Eye (tissue), 1 donor: ENCODE measurements at regions not wholly inside any gene's neighbourhood (a gene's known extent, or its start where the extent isn't known, plus 50 kb on each side); places are given as distances from the start of the nearest gene placed in this dataset.
A peak's percentile ranks its signal among the peaks of the same experiment; 100 is the strongest.
"Not testable (repeated sequence)": the region's sequence is repeated elsewhere in the genome, so short reads cannot be mapped to it uniquely, and the experiment has no call there.

Experiments
- DNase-seq: peaks from one replicate; pipeline ENCODE4 v3.0.0-alpha.2; 2015

DNA sequence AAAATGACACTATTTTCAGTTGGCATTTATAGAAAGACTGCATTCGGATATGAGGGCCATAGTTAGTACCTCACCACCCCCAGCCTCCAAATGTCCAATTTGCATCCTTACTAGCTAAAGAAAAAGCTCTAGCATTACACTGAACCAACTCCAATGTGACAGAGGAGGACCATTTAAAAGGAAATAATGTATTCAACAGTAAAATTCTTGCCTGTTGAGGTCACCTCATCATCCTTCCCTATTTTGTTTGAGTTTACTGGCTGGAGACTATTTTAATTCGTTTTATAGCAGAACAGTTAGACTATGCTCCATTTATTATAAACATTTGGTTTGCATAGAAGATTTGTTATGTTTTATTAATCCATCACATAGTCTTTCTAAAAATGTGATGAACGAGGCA lies 88.2 kb upstream of the PPARGC1A start:
- DNase-seq = no peak

DNA sequence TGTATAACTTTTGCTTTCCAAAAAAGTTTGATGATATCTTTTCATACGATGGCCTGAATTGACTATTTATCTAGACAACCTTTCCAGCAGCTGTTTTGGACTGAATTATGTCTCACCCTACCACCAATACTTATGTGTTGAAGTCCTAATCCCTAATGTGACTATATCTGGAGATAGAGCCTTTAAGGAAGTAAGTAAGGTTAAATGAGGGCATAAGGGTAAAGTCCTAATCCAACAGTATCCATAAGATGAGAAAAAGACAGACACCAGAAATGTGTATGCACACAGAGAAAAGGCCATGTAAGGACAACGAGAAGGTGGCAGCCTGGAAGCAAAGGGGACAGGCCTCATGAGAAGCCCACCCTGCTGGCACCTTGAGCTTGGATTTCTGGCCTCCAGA lies 86.6 kb upstream of the PPARGC1A start:
- DNase-seq = no peak

DNA sequence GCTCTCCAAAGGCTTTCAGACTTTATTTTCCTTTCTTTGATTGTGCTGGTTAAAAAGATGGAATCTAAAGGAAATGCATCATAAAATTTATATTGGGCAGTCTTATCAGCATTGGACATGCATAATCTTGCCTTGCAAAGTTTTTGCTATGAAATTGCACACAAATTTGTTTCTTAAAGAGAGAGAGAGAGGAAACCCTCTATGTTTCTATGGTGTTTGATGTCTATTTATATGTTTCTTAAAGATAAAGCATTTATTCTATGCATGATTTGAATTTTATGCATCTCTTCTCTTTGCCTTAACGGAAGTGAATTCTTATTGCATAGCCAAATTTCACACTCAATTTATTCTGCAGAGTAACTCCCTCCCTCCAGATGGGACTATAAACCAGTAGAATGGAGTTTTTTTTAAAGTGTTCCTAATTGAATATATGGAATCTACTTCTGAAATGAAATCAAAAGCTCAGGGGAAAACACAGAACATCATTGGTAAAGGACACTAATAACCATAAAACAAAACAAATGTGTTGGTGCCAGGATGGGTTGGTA lies 83.5 kb upstream of the PPARGC1A start:
- no peak for DNase-seq

DNA sequence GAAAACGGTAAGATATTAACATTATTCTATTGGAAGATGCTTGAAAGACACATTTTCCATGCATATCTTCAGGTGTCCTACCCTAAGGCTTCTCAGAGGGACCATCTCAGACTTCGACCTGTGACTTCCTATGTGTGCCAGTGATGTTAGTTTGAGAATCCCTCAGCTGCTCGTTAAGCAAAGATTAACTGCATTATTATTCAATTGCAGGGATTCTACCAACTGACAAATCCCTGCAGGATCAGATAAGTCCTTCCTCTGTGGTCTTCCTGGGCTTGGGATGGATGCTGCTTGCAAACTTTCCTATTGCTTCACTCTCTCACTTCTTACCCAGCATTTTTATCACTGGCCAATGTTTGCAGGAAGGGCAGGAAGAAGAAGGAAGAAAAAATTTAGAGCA lies 83.0 kb upstream of the PPARGC1A start:
- DNase-seq = no peak

DNA sequence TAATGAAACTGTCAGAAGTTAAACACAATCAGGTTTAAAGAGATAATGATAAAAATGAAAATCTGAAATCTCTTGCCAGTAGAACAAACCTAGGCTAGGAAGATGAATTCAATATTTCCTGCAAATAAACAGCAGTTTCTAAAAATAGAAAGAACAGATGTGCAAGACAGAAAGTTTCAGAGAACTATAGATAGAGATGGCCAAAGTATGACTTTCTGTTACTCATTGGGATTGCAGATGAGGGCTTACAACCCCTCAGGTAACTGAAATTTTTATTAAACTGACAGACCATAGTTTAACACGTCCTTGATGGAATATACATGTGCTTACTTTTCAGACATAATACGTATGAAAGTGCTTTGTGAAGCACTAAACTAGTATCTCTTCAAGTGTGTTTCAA lies 82.3 kb upstream of the PPARGC1A start:
- no peak for DNase-seq

DNA sequence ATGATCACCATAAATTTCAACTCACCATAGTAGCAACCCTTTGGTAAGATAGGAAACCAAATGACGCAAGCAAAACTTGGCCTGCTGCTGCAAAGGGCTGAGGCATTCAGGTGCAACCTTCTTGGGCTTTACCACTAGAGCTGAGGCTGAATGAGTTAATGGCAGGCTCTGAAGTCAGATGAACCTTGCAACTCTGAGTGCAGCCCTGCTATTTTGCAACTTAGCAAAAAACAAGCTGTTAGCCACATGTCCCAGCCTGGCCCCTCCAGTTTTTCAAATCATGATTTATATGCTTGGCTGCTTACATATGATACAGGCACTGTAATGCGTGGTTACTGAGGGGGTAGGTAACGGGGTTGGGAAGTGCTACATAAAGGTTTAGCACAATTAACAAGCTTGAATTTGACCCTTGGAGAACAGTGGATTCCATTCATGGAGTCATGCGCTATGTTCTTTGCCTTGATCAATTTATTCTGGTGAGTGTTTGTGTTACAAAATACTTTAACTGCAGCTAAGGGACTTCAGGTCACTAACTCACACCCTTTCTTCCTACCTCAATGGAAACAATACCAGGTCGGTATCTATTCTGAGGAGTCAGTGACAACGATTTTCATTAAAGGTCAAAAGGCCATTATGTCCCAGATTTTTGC lies 80.5 kb upstream of the PPARGC1A start:
- DNase-seq = no peak

DNA sequence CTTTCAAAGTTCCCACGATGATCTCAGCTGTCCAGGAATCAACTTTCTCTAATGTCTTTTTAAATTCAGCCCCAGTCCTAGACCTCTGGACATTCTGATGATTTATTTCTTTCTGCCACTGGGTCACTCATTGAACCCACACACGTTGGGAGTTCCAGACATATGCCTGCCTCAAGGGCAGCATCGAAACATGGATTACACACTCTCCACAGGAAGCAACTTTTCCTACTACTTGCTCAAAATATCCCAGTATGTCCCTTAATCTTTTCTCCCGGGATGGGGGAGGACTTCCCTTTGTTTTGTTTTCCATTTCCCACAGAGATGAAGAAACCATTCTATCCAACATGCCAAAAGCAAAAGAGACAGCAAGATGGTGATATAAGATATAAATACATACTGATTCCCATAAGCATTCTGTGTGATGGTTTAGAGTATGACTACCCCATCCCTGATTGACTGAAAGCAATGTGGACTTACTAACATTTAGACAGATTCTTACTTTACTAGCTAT lies 79.8 kb upstream of the PPARGC1A start:
- no peak for DNase-seq

DNA sequence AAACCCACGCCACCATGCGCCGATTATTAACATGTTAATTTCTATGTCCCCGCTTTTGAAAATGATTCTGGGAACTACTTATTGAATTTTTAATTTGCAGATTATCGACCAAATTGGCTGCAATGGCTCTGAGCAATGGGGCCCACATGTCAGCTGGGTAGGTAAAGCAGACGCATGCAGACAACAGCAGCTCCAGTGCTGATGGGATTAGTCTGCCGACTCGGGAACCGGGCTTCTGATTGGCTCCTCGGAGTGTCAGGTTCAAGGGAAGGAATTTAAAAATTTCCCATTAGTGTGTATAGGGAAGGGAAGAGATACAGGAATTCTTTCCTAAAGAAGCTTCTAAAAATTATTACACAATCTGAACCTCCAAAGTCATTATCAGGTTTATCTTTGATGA lies 77.4 kb upstream of the PPARGC1A start:
- no peak for DNase-seq

DNA sequence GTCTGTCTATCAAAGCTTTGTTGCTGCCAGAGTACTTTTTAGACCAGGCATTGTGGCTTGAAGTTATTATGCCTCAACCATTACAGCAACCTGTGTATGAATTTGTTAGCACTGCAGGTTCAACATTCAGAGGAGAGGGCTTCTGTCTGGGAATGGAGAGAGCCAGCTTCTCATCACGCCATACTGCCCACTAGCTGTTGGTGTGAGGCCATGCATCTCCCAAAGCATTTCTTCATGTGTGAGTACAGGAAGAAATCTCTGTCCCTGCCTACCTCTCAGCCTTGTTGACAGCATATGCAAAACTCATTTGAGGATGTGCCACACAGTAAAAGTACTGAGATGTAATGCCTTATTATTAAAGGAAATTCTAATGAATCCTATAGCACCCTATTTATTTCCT lies 76.9 kb upstream of the PPARGC1A start:
- DNase-seq = no peak

DNA sequence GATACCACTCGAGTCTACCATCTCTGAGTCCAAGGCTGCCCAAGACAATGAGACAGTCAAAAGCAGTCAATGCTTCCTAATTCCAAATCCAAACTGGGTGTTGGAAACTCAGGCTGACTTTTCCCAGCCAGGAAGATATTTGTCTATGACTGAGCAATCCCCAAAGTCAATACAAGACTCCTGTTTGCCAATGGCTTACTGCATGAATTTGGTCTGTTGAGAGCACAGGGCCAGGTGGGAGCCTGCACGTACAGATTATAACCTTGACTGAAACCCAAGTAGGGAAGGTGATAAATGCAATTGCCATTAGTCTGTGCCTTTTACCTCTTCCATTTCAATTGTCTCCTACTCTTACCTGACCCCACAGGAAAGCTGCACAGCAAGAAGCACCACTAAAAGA lies 72.6 kb upstream of the PPARGC1A start:
- no peak for DNase-seq

DNA sequence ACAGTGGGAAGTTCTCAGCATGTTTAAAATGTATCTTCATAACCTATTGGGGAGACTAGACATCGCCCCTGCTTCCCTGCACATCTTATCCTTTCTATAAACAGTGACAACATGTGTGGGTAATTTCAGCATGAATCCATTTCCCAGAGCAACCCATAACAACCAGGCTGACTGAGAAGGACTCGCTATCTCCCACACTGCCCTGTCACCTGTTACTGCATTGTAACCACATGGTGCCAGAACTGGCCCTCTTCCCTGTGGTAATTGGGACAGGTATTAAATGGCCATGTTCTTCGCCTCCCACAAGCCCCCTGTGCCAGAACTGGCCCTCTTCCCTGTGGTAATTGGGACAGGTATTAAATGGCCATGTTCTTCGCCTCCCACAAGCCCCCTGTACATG lies 71.5 kb upstream of the PPARGC1A start:
- DNase-seq = not testable (repeated sequence)

DNA sequence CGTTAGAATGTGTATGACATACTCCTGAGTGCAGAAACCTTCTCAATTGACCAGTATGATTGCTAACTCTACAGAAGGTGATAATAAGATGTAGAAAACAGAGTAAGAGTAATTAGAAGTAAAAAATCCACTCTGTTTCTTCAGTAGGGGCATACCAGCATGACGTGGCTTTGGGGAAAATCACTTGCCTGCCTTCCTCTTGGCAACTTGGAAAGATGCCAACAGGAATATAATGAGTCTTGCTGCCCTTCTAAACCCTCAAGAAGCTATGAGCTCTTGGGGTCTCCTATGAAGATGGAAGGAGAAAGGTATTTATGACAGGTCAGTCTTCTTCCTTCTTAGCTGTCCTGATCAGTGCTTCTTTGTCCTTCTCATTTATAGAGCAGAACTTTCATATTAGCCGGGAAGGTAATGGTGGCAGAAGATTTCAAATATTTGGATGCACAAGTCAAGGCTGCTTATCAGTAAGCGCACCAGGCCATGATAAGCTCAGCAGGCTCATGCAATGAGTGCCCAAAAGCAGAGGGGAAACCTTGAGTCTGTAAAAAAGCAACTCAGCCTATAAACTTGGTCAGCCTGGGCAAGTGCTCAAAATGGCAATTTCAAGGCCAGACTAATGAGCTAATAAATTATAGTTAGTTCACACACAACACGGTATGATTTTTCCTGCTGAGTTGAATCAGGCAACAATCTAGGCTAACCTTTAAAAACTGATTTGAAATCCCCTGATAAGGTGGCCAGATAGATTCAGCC lies 69.7 kb upstream of the PPARGC1A start:
- DNase-seq = no peak

DNA sequence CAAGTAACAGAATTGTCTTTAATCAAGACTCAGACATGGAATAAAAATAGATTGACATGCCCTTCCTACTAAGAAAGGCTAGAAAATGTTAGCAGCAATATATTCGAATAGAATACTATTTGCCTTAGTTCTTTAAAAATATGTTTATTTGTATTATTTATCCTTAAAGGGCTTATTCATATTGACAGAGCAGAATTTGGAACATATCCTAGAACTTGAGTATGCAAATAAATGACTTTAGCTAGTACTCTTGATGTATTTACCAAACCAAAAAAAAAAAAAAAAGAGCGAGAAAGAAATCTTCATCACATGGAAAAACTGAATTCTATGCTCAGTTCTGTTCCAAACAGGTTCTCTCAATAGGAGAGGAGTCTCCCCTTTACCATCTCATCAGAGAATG lies 68.9 kb upstream of the PPARGC1A start:
- DNase-seq = no peak

DNA sequence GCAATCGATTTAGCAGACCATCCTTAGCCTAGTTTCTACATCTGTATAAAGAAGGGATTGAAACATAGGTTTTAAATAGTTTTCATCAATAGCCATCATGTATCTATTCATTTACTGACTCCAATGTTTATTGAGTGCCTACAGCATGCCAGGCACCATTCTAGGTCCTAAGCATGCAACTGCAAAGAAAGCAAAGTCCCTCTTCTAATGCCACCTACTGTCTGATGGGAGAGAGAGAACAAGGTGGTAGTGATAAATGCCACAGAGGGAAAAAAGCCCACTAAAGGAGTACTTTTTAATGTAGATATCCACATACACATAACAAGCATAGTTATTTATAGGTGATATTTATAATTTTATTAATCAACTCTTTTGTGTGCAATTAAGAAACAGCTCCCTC lies 67.6 kb upstream of the PPARGC1A start:
- no peak for DNase-seq

DNA sequence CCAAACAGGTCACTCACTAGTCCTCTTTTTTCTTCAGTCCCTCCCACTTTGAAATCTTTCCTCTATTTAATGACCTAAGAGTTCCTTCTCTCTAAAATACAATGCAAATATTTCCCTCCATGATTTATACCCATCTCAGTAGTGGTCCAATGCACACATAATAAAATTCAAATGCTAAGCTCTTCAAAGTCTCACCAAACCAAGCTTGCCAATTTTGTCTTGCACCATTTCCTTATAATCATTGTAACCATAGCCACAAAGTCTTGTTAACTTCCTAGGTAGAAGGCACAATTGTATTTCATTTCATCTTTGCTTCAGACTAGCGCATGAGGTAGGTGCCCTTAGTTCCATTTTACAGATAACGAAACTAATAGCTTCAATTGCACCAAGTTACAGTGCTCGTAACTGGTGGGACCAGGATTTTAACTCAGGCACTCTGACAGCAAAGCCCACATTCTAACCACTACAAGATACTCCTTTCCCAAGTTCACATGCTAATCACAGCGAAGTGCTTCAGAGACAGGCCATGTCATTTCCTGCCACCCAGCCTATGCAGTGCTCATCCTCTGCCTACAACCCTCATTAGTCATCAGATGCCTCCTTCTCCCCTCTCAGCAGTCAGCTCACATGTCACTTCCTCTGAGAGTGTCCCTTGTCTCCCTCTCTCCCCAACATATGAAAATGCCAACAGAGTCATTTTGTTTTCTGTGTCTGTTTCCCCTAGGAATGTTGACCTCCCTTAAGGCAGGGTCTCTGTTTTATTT lies 66.9 kb upstream of the PPARGC1A start:
- DNase-seq = no peak

DNA sequence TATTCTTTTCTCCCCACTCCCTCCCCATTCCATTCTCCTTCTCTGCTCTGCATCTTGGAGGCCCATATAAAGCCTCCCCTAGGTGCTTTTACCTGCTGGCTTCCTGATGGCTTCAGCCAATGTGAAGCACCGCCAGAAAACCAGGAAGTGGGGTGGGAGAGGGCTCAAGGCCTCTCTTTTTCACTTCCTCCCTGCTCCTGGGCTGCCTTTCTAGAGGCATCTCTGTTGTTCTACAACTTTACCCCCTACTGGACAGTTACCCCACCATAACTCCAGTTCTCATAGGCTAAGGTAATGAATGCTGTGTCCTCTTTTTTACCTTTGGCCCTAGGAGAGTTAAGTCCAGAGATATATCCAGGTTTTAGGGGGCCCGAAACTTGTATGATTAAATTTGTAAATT lies 62.4 kb upstream of the PPARGC1A start:
- DNase-seq = no peak

DNA sequence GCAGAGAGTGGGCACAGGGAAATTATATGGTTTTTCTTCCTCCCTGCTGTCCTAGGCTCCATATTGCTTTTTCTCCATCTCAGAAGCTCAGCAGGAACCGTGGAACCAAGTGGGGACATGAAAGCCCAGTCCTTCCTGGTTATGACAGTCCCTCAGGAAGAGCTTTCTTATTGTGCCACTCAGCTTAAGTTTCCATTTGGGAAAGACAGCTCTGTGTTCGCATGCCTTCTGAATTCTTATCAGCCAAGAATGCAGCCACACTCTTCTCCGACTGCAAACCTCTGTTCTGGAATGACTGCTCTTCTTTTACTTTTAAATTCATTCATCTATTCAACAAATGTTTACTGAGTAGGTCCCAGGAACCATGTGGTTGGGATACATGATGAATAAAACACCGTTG lies 58.0 kb upstream of the PPARGC1A start:
- DNase-seq = no peak

DNA sequence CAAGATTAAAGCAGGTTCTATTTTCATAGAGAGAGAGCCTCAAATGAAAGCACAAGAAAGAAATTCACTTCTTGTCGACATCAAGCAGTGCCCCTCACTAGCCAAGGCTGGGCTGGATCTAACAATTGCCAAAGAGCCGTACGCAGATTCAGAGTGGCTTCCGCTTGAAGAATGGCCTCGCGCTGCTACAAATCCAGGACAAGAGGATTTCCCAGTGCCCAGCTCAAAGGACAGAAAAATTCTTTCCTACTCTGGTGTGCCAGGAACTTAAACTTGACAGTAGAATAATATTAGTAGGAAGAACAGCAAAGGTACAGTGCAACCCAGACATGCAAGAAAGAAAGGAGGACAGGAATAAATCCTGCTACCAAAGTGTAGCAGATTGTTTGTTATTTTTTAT lies 56.5 kb upstream of the PPARGC1A start:
- DNase-seq = peak; percentile 37

DNA sequence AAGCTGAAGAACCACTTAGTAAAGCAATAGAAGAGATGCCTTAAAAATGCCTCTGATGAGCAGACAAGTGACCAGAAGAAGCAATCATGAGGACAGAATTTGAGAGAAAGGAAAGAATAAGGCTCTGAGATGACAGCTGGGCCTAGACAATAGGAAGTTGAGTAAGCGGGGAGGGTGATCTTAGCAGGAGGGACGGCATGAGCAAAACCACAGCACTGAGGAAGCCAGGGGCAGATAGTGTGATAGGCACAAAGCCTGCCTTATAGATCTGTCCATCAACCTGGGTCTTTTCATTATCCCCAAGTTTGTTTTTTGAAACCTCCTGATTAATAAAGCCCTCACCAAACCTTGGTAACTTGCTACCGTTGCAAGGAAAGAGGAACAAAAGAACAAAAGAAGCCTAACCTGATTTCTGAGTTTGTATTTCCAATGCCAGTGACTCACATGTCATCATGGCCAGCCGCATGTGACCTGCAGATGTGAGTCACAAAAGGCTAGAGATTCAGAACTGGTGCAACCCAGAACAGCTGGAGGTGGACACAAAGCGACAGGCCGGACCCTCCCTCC lies 55.7 kb upstream of the PPARGC1A start:
- peak; percentile 63 for DNase-seq

DNA sequence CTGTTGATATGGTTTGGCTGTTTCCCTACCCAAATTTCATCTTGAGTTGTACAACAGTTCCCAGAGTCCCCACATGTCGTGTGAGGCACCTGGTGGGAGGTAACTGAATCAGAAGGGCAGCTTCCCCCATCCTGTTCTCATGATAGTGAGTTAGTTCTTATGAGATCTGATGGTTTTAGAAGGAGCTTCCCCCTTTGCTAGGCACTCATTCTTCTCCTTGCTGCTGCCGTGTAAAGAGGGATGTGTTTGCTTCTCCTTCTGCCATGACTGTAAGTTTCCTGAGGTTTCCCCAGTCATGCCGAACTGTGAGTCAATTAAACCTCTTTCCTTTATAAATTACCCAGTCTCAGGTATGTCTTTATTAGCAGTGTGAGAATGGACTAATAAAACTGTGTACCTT lies 54.7 kb upstream of the PPARGC1A start:
- not testable (repeated sequence) for DNase-seq

DNA sequence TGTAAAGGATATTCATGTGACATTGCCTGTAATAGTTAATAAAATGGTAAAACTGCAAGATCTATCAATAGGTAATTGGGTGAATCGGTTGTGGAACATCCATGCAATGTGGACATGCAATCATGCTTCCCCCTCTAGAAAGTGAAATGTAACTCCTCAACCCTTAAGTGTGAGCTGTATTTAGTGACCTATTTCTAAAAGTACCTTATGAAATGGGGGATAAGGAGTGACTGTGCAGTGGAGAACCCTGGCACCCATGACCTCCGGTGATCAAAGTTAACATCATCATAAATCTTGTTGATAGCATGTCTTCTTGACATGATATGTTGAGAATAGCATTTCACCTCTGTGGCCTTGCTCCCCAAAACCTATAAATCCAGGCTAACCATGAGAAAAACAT lies 53.6 kb upstream of the PPARGC1A start:
- DNase-seq = no peak

DNA sequence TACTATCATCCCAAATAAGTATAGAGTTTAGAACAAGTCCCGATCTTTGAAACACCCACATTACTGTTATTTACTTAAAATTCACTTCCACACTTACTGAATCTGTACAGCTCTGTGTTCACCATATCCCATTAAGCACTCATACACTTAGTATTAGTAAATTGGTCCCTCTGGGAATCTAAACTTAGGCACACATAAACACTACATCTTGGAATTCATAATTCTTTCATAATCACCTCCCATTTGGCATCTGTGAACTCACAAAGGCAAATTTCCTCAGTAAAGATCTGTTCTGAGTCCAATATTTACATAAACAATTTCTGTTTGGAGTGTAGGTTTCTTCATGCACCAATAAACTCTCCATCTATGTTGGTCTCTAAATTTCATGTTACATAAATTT lies 52.6 kb upstream of the PPARGC1A start:
- no peak for DNase-seq
